HG02981 (cell line): ENCODE measurements at regions not wholly inside any gene's neighbourhood (a gene's known extent, or its start where the extent isn't known, plus 50 kb on each side); places are given as distances from the start of the nearest gene placed in this dataset.
"Not testable (repeated sequence)": the region's sequence is repeated elsewhere in the genome, so short reads cannot be mapped to it uniquely, and the experiment has no call there.

Source experiments
- ATAC-seq: cut with Tn5 transposase; IDR thresholded peaks from one replicate; pipeline ENCODE4 v1.9.1; 2021; ENCODE audit warnings: mild to moderate bottlenecking, moderate library complexity; ENCODE audit not compliant: unreplicated experiment

GRCh38 chr9:102032614-102033013, 294.2 kb upstream of the GRIN3A start:
- no peak for ATAC-seq

GRCh38 chr9:102000956-102001355, 262.5 kb upstream of the GRIN3A start:
- no peak for ATAC-seq

GRCh38 chr9:101999441-101999840, 261.0 kb upstream of the GRIN3A start:
- ATAC-seq: no peak

- no peak for ATAC-seq
Observed at GRCh38 chr9:101995231-101995630, 256.8 kb upstream of the GRIN3A start.

GRCh38 chr9:101993771-101994170, 255.3 kb upstream of the GRIN3A start:
- ATAC-seq: no peak

- ATAC-seq: no peak
Observed at GRCh38 chr9:101991926-101992325, 253.5 kb upstream of the GRIN3A start.

- no peak for ATAC-seq
Observed at GRCh38 chr9:101977614-101978210, 239.3 kb upstream of the GRIN3A start.

GRCh38 chr9:101970609-101971008, 232.2 kb upstream of the GRIN3A start:
- ATAC-seq: no peak

GRCh38 chr9:101968392-101968791, 229.9 kb upstream of the GRIN3A start:
- no peak for ATAC-seq

- ATAC-seq: no peak
Observed at GRCh38 chr9:101966691-101967090, 228.2 kb upstream of the GRIN3A start.

- no peak for ATAC-seq
Observed at GRCh38 chr9:101957705-101958104, 219.3 kb upstream of the GRIN3A start.

GRCh38 chr9:101951598-101951997, 213.2 kb upstream of the GRIN3A start:
- no peak for ATAC-seq

GRCh38 chr9:101931756-101932155, 193.3 kb upstream of the GRIN3A start:
- no peak for ATAC-seq

- no peak for ATAC-seq
Observed at GRCh38 chr9:101930783-101931182, 192.3 kb upstream of the GRIN3A start.

- no peak for ATAC-seq
Observed at GRCh38 chr9:101925498-101925897, 187.1 kb upstream of the GRIN3A start.

- ATAC-seq: no peak
Observed at GRCh38 chr9:101923451-101923850, 185.0 kb upstream of the GRIN3A start.

GRCh38 chr9:101916948-101917347, 178.5 kb upstream of the GRIN3A start:
- not testable (repeated sequence) for ATAC-seq

GRCh38 chr9:101915482-101915881, 177.0 kb upstream of the GRIN3A start:
- ATAC-seq: no peak

GRCh38 chr9:101912698-101913097, 174.3 kb upstream of the GRIN3A start:
- ATAC-seq: no peak

GRCh38 chr9:101907466-101907865, 169.0 kb upstream of the GRIN3A start:
- no peak for ATAC-seq

GRCh38 chr9:101904845-101905244, 166.4 kb upstream of the GRIN3A start:
- ATAC-seq: no peak

- no peak for ATAC-seq
Observed at GRCh38 chr9:101902051-101902450, 163.6 kb upstream of the GRIN3A start.

GRCh38 chr9:101897196-101897595, 158.7 kb upstream of the GRIN3A start:
- no peak for ATAC-seq
